Body of pancreas (tissue), 4 donors: ENCODE measurements at regions not wholly inside any gene's neighbourhood (a gene's known extent, or its start where the extent isn't known, plus 50 kb on each side); places are given as distances from the start of the nearest gene placed in this dataset.

Experiments
- POLR2A ChIP-seq, 3 donors: fragments of 450-650 bp; IDR thresholded peaks; one replicate each; pipeline ENCODE4 v1.6.1; 2016; ENCODE audit warnings: antibody characterized with exemption in 3 of 3, mild to moderate bottlenecking in 2 of 3
- TF ChIP-seq, protein P1 (sequence below), 7 experiments: fragments of 450-650 bp in 4 of 7; fragments of 200-600 bp in 3 of 7; sonication (generic) in 3 of 7; IDR thresholded peaks; one replicate each; pipeline ENCODE4 v1.5.1; 2016 to 2019; ENCODE audit warnings: antibody characterized with exemption in 7 of 7

DNA sequence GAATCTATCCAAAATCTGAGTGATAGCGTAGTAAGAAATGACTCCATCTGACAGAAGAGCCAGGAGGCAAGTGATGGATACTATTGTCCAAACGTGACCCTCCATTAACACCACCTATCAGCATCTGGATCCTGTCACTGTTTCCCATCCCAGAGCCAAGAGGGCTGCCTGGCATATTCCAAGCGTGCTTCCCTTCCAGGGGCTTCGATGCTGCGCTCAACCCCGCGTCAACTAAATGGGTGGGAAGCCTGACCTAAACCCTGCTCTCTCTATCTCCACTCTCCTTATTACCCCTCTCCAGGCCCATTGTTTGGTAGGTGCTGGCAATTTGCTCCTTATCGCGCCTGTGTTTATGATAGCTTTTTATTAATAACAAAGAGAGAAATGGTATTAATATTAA is 83.2 kb downstream of the NR2F2 start:
- TF ChIP-seq, protein P1, sequence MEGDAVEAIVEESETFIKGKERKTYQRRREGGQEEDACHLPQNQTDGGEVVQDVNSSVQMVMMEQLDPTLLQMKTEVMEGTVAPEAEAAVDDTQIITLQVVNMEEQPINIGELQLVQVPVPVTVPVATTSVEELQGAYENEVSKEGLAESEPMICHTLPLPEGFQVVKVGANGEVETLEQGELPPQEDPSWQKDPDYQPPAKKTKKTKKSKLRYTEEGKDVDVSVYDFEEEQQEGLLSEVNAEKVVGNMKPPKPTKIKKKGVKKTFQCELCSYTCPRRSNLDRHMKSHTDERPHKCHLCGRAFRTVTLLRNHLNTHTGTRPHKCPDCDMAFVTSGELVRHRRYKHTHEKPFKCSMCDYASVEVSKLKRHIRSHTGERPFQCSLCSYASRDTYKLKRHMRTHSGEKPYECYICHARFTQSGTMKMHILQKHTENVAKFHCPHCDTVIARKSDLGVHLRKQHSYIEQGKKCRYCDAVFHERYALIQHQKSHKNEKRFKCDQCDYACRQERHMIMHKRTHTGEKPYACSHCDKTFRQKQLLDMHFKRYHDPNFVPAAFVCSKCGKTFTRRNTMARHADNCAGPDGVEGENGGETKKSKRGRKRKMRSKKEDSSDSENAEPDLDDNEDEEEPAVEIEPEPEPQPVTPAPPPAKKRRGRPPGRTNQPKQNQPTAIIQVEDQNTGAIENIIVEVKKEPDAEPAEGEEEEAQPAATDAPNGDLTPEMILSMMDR (IDR thresholded peaks at IDR 0.05), result no peak
- no peak for TF ChIP-seq POLR2A (IDR thresholded peaks at IDR 0.05)
